Keratinocyte (primary cell): ENCODE measurements at regions not wholly inside any gene's neighbourhood (a gene's known extent, or its start where the extent isn't known, plus 50 kb on each side); places are given as distances from the start of the nearest gene placed in this dataset.

Experiments used
- DNase-seq: peaks from one replicate; pipeline ENCODE4 v3.0.0-alpha.2; 2011; ENCODE audit warnings: low read depth, missing footprints, low spot score
- FAIRE-seq: peaks from 2 replicates; lab custom pipeline; 2011; peaks lifted over from hg19 to GRCh38; lab: Jason Lieb, UNC
- H2AFZ ChIP-seq: 2 replicates; pipeline ENCODE4 v1.6.0; 2012; ENCODE audit warnings: low read length, control low read depth, inconsistent platforms; ENCODE audit not compliant: control insufficient read depth
- H3K27ac ChIP-seq: 2 replicates; pipeline ENCODE4 v1.5.1; 2011; ENCODE audit warnings: low read length; ENCODE audit not compliant: control insufficient read depth, insufficient read depth
- H3K27me3 ChIP-seq: 3 replicates; pipeline ENCODE4 v1.6.0; 2011; ENCODE audit warnings: low read length; ENCODE audit not compliant: control insufficient read depth, insufficient read depth; ENCODE audit errors: extremely low read depth
- H3K36me3 ChIP-seq, 2 experiments: 2 replicates in 1 of 2; 3 replicates in 1 of 2; pipeline ENCODE4 v1.5.1; 2011; ENCODE audit warnings: low read length in 2 of 2, mild to moderate bottlenecking in 1 of 2; ENCODE audit not compliant: control insufficient read depth in 2 of 2, insufficient read depth in 2 of 2; ENCODE audit errors: extremely low read depth in 1 of 2
- H3K4me1 ChIP-seq: 3 replicates; pipeline ENCODE4 v1.5.1; 2011; ENCODE audit warnings: low read length; ENCODE audit not compliant: control insufficient read depth, insufficient read depth; ENCODE audit errors: extremely low read depth
- H3K4me2 ChIP-seq: 3 replicates; pipeline ENCODE4 v1.6.0; 2011; ENCODE audit warnings: low read depth, low read length; ENCODE audit not compliant: control insufficient read depth, insufficient read depth; ENCODE audit errors: extremely low read depth
- H3K4me3 ChIP-seq, 3 experiments: fragments of 200-600 bp in 1 of 3; sonication (generic) in 1 of 3; 2 replicates in 2 of 3; 3 replicates in 1 of 3; pipeline ENCODE4 v1.5.1; 2011 to 2016; ENCODE audit warnings: low read length in 3 of 3, mild to moderate bottlenecking in 3 of 3, control low read depth in 2 of 3, inconsistent platforms in 1 of 3, low read depth in 1 of 3, mixed read lengths in 1 of 3, mixed run types in 1 of 3, moderate library complexity in 1 of 3; ENCODE audit not compliant: control insufficient read depth in 2 of 3, insufficient read depth in 2 of 3; ENCODE audit errors: extremely low read depth in 1 of 3
- H3K79me2 ChIP-seq: 2 replicates; pipeline ENCODE4 v1.6.0; 2012; ENCODE audit warnings: low read length; ENCODE audit not compliant: control insufficient read depth, insufficient read depth
- H3K9ac ChIP-seq: 3 replicates; pipeline ENCODE4 v1.6.0; 2011; ENCODE audit warnings: low read length; ENCODE audit not compliant: control insufficient read depth, insufficient read depth; ENCODE audit errors: extremely low read depth
- H3K9me1 ChIP-seq: 3 replicates; pipeline ENCODE4 v1.6.0; 2011; ENCODE audit warnings: low read length; ENCODE audit not compliant: control insufficient read depth, insufficient read depth; ENCODE audit errors: extremely low read depth
- H3K9me3 ChIP-seq: 2 replicates; pipeline ENCODE4 v1.5.1; 2012; ENCODE audit warnings: low read depth, low read length; ENCODE audit not compliant: control insufficient read depth
- H4K20me1 ChIP-seq: 3 replicates; pipeline ENCODE4 v1.6.0; 2011; ENCODE audit warnings: low read length; ENCODE audit not compliant: control insufficient read depth, insufficient read depth; ENCODE audit errors: extremely low read depth
- EZH2 ChIP-seq: IDR thresholded peaks from one replicate; pipeline ENCODE4 v1.6.1; 2012; ENCODE audit warnings: inconsistent platforms, mild to moderate bottlenecking, low read length, moderate library complexity
- dilution Hi-C: fragments of 300-500 bp; cut with MboI; formaldehyde crosslinking; loops from one replicate; pipeline ENCODE4 v1.7.0; 2020; ENCODE audit warnings: low sequenced_read_pairs; ENCODE audit not compliant: extremely low pct_ligation_motif_present
- TF ChIP-seq, protein P1 (sequence below), 3 experiments: IDR thresholded peaks in 1 of 3; conservative IDR thresholded peaks in 1 of 3; optimal IDR thresholded peaks in 1 of 3; 2 replicates in 2 of 3; 3 replicates in 1 of 3; pipeline versions ENCODE3 to v1.5.1; 2011; ENCODE audit warnings: low read length in 3 of 3, mild to moderate bottlenecking in 3 of 3, moderate library complexity in 2 of 3, control low read depth in 1 of 3, inconsistent platforms in 1 of 3; ENCODE audit not compliant: insufficient read depth in 2 of 3; ENCODE audit errors: extremely low read depth in 1 of 3

GRCh38 chr9:4922730-4923129 is 62.3 kb upstream of the JAK2 start:
- Histone ChIP-seq H3K27ac (no peak overlapping the region), H3K9ac (no peak overlapping the region), H3K4me1 (no peaks in the 10 kb centered on the region), H2AFZ (no peak overlapping the region), H3K36me3 (no peaks in the 10 kb centered on the region), H3K4me2 (no peak overlapping the region), H3K27me3 (no peaks in the 10 kb centered on the region), H3K4me3 (no peak overlapping the region), H4K20me1 (no peaks in the 10 kb centered on the region), H3K79me2 (no peaks in the 10 kb centered on the region), H3K9me3 (no peaks in the 10 kb centered on the region), H3K9me1 (no peaks in the 10 kb centered on the region)
- TF ChIP-seq, protein P1, sequence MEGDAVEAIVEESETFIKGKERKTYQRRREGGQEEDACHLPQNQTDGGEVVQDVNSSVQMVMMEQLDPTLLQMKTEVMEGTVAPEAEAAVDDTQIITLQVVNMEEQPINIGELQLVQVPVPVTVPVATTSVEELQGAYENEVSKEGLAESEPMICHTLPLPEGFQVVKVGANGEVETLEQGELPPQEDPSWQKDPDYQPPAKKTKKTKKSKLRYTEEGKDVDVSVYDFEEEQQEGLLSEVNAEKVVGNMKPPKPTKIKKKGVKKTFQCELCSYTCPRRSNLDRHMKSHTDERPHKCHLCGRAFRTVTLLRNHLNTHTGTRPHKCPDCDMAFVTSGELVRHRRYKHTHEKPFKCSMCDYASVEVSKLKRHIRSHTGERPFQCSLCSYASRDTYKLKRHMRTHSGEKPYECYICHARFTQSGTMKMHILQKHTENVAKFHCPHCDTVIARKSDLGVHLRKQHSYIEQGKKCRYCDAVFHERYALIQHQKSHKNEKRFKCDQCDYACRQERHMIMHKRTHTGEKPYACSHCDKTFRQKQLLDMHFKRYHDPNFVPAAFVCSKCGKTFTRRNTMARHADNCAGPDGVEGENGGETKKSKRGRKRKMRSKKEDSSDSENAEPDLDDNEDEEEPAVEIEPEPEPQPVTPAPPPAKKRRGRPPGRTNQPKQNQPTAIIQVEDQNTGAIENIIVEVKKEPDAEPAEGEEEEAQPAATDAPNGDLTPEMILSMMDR (optimal IDR thresholded peaks at IDR 0.05 in 1 of 3, IDR thresholded peaks at IDR 0.05 in 1 of 3, conservative IDR thresholded peaks at IDR 0.05 in 1 of 3; ENCODE audit: extremely low read depth in 1 of 3, insufficient read depth in 2 of 3, low read length in 3 of 3), result no peak
- no peak for TF ChIP-seq EZH2
- DNase-seq (no peak), FAIRE-seq (no peak)
- dilution Hi-C loops, result no loop called here

- dilution Hi-C loops, result no loop called here
- H3K27ac ChIP-seq, result no peak overlapping the region
- TF ChIP-seq, protein P1 (optimal IDR thresholded peaks at IDR 0.05 in 1 of 3, IDR thresholded peaks at IDR 0.05 in 1 of 3, conservative IDR thresholded peaks at IDR 0.05 in 1 of 3; ENCODE audit: extremely low read depth in 1 of 3, insufficient read depth in 2 of 3, low read length in 3 of 3), result no peak
- TF ChIP-seq EZH2, result no peak
- no peaks in the 10 kb centered on the region for H3K4me1 ChIP-seq
- no peaks in the 10 kb centered on the region for H3K9me3 ChIP-seq
- H3K9ac ChIP-seq, result no peak overlapping the region
- H2AFZ ChIP-seq, result no peak overlapping the region
- DNase-seq (no peak), FAIRE-seq (no peak)
- H3K36me3 ChIP-seq, result no peaks in the 10 kb centered on the region
- no peak overlapping the region for H3K4me3 ChIP-seq
- H3K79me2 ChIP-seq, result no peaks in the 10 kb centered on the region
- H3K9me1 ChIP-seq, result no peaks in the 10 kb centered on the region
- no peak overlapping the region for H3K4me2 ChIP-seq
- H3K27me3 ChIP-seq, result no peaks in the 10 kb centered on the region
- no peaks in the 10 kb centered on the region for H4K20me1 ChIP-seq
Observed at GRCh38 chr9:4923141-4923540, 61.9 kb upstream of the JAK2 start.
